ENCODE measurements at regions not wholly inside any gene's neighbourhood (a gene's known extent, or its start where the extent isn't known, plus 50 kb on each side); places are given as distances from the start of the nearest gene placed in this dataset.

DNA sequence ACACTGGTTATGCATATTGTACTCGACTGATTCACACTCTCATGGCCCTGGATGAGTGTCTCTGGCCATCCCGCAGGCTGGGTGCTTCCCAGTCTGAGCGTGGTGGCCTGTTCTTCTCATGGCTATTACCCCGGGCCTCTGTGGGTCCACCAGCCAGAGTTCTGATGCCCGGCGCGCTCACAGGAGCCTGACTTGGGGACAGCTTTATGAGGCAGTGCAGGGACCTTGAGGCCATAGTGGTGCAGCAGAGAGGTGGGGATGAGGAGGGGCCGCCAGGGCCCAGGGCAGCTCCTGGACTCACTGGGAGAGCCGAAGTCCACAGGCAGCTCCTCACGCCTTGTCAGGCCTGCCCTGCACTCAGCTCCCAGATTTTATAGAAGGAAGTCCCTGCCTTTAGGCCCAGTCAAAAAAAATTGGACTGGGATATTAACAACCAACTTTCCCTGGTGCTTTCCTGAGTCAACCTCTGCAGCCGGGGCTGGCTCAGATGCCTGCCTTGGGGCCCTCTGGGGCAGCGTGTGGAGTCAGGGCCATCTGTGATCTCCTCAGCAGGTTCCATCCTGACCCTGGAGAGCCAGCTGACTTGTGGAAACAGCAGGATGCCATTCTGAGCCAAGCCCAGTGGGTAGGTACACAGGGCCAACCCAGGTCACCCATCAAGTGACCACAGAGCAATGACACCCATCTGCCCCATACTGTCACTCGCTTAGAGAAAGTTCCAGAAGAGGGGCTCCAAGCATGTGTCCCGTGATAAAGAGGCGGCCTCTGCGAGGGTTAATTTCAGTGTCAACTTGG is 89.4 kb upstream of the DIO3 start:
- H3F3A ChIP-seq (ENCODE audit: insufficient read depth, low read length) = no peaks in the 10 kb centered on the region
- no peak overlapping the region for H3K9ac ChIP-seq (ENCODE audit: low read length)
- TF ChIP-seq EZH2phosphoT487 (IDR thresholded peaks at IDR 0.05; ENCODE audit: low read length) = no peak
- TF ChIP-seq, protein P1, sequence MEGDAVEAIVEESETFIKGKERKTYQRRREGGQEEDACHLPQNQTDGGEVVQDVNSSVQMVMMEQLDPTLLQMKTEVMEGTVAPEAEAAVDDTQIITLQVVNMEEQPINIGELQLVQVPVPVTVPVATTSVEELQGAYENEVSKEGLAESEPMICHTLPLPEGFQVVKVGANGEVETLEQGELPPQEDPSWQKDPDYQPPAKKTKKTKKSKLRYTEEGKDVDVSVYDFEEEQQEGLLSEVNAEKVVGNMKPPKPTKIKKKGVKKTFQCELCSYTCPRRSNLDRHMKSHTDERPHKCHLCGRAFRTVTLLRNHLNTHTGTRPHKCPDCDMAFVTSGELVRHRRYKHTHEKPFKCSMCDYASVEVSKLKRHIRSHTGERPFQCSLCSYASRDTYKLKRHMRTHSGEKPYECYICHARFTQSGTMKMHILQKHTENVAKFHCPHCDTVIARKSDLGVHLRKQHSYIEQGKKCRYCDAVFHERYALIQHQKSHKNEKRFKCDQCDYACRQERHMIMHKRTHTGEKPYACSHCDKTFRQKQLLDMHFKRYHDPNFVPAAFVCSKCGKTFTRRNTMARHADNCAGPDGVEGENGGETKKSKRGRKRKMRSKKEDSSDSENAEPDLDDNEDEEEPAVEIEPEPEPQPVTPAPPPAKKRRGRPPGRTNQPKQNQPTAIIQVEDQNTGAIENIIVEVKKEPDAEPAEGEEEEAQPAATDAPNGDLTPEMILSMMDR (IDR thresholded peaks at IDR 0.05; ENCODE audit: low read length) = no peak
- no peak for TF ChIP-seq EZH2 (optimal IDR thresholded peaks at IDR 0.05; ENCODE audit: low read depth, low read length)
- H3K9me3 ChIP-seq (replicated peaks; ENCODE audit: insufficient read depth, low read length) = no peaks in the 10 kb centered on the region
- H3K36me3 ChIP-seq (replicated peaks; ENCODE audit: insufficient read depth, low read length) = no peaks in the 10 kb centered on the region
- H3K4me3 ChIP-seq (ENCODE audit: low read length) = no peak overlapping the region
- peaks cover 41% of the 10 kb centered on the region for H3K27me3 ChIP-seq (replicated peaks; ENCODE audit: insufficient read depth, low read length)
- H3K4me2 ChIP-seq (ENCODE audit: low read depth, low read length) = no peak overlapping the region
- no peak overlapping the region for H2AFZ ChIP-seq (ENCODE audit: low read length)
- no peak overlapping the region for H3K27ac ChIP-seq (ENCODE audit: low read length)
- no peaks in the 10 kb centered on the region for H3K79me2 ChIP-seq (ENCODE audit: low read length)
- no peaks in the 10 kb centered on the region for H3K9me2 ChIP-seq (replicated peaks; ENCODE audit: insufficient read depth, low read length)
- no peak for DNase-seq
- no peaks in the 10 kb centered on the region for H3K4me1 ChIP-seq (ENCODE audit: low read length)
- no peaks in the 10 kb centered on the region for H4K20me1 ChIP-seq (ENCODE audit: insufficient read depth, low read length)

DNA sequence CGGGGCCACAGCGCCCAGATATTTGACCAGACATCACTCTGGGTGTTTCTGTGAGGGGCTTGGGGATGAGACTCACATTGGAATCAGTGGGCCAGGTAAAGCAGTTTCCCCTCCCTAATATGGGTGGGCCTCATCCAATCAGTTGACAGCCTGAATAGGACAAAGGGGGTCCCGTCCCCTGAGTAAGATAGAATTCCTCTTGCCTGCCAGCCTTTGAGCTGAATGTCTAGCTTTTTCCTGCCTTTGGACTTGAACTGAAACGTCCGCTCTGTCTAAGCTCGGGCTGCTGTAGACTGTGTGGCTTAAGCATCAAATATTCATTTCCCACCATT is 88.8 kb upstream of the DIO3 start:
- Histone ChIP-seq H3K36me3 (replicated peaks; ENCODE audit: insufficient read depth, low read length) (no peaks in the 10 kb centered on the region), H3K9me2 (replicated peaks; ENCODE audit: insufficient read depth, low read length) (no peaks in the 10 kb centered on the region), H3K27me3 (replicated peaks; ENCODE audit: insufficient read depth, low read length) (peaks cover 38% of the 10 kb centered on the region), H3K4me1 (ENCODE audit: low read length) (no peaks in the 10 kb centered on the region), H3F3A (ENCODE audit: insufficient read depth, low read length) (no peaks in the 10 kb centered on the region), H3K79me2 (ENCODE audit: low read length) (no peaks in the 10 kb centered on the region), H3K27ac (ENCODE audit: low read length) (no peak overlapping the region), H4K20me1 (ENCODE audit: insufficient read depth, low read length) (no peaks in the 10 kb centered on the region), H3K9me3 (replicated peaks; ENCODE audit: insufficient read depth, low read length) (no peaks in the 10 kb centered on the region), H3K4me2 (ENCODE audit: low read depth, low read length) (no peak overlapping the region), H3K4me3 (ENCODE audit: low read length) (no peak overlapping the region), H2AFZ (ENCODE audit: low read length) (no peak overlapping the region), H3K9ac (ENCODE audit: low read length) (no peak overlapping the region)
- TF ChIP-seq EZH2phosphoT487 (IDR thresholded peaks at IDR 0.05; ENCODE audit: low read length) = no peak
- TF ChIP-seq, protein P1 (IDR thresholded peaks at IDR 0.05; ENCODE audit: low read length) = no peak
- no peak for TF ChIP-seq EZH2 (optimal IDR thresholded peaks at IDR 0.05; ENCODE audit: low read depth, low read length)
- DNase-seq = no peak

DNA sequence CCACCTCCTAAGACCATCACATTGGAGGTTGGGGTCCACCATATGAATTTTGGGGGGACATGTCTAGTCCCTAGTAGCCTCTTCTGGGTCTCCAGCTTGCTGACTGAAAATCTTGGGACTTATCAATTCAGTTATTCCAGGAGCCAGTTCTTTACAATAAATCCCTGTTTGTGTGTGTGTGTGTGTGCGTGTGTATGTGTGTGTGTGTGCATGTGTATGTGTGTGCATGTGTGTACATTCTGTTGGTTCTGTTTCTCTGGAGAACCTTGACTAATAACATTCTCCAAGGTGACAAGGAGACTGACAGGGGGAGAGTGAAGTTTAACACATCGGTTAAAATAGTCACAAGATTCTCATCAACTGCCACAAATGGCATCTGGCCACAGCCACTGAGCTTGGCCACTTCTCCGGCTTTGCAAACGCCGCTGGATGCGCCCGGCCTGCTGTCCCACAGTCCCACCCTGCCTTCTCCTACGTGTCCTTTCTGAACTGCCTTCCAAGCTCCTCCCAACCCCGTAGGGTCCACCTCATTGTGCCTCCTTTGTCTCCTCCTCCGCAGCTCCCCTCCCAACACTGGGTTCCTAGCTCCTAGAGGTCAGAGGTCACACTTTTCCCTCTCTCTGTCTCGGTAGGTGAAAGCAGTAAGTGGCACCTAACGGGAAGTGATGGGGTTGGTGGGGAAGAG is 88.1 kb upstream of the DIO3 start:
- H3K9me3 ChIP-seq (replicated peaks; ENCODE audit: insufficient read depth, low read length) = no peaks in the 10 kb centered on the region
- no peaks in the 10 kb centered on the region for H4K20me1 ChIP-seq (ENCODE audit: insufficient read depth, low read length)
- H3K27ac ChIP-seq (ENCODE audit: low read length) = no peak overlapping the region
- H3K4me3 ChIP-seq (ENCODE audit: low read length) = no peak overlapping the region
- H3F3A ChIP-seq (ENCODE audit: insufficient read depth, low read length) = no peaks in the 10 kb centered on the region
- H3K79me2 ChIP-seq (ENCODE audit: low read length) = no peaks in the 10 kb centered on the region
- peaks cover 44% of the 10 kb centered on the region for H3K27me3 ChIP-seq (replicated peaks; ENCODE audit: insufficient read depth, low read length)
- no peaks in the 10 kb centered on the region for H3K4me1 ChIP-seq (ENCODE audit: low read length)
- no peak overlapping the region for H2AFZ ChIP-seq (ENCODE audit: low read length)
- H3K9ac ChIP-seq (ENCODE audit: low read length) = no peak overlapping the region
- DNase-seq = no peak
- no peak for TF ChIP-seq EZH2phosphoT487 (IDR thresholded peaks at IDR 0.05; ENCODE audit: low read length)
- TF ChIP-seq, protein P1 (IDR thresholded peaks at IDR 0.05; ENCODE audit: low read length) = no peak
- H3K4me2 ChIP-seq (ENCODE audit: low read depth, low read length) = no peak overlapping the region
- H3K9me2 ChIP-seq (replicated peaks; ENCODE audit: insufficient read depth, low read length) = no peaks in the 10 kb centered on the region
- no peaks in the 10 kb centered on the region for H3K36me3 ChIP-seq (replicated peaks; ENCODE audit: insufficient read depth, low read length)

All from MM.1S (cell line).